ENCODE measurements at regions not wholly inside any gene's neighbourhood (a gene's known extent, or its start where the extent isn't known, plus 50 kb on each side); places are given as distances from the start of the nearest gene placed in this dataset.
"Not testable (repeated sequence)": the region's sequence is repeated elsewhere in the genome, so short reads cannot be mapped to it uniquely, and the experiment has no call there.

DNA sequence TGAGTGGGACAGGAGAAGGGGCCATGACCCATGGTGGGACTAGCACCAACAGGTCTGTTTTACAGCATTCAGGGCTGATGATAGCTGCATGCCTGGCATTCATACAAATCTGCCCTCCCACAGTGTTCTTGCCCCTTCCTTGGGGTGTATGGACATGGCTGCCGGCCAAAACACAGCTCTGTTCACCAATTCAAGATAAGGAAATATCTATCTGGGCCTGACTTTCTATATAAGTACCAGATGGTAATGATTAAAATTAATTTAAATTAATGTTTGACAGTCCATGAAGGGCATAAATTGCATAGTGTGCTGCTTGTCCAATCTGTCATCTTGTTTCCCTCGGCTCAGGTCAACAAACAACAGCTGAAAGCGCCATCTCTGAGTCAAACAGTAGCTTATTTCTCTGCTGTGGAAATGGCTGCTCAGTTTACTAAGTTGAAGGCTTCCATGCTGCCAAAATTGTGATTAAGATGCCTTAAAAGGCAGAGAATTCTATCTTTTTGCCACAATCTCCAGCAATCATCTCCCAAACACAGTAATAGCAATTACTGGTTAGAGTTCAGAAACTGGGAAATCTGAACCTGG, 67.0 kb upstream of the TSPAN7 start:
- ChIA-PET POLR2A (no interaction called here), CTCF (no interaction called here)
- TF ChIP-seq, protein P1, sequence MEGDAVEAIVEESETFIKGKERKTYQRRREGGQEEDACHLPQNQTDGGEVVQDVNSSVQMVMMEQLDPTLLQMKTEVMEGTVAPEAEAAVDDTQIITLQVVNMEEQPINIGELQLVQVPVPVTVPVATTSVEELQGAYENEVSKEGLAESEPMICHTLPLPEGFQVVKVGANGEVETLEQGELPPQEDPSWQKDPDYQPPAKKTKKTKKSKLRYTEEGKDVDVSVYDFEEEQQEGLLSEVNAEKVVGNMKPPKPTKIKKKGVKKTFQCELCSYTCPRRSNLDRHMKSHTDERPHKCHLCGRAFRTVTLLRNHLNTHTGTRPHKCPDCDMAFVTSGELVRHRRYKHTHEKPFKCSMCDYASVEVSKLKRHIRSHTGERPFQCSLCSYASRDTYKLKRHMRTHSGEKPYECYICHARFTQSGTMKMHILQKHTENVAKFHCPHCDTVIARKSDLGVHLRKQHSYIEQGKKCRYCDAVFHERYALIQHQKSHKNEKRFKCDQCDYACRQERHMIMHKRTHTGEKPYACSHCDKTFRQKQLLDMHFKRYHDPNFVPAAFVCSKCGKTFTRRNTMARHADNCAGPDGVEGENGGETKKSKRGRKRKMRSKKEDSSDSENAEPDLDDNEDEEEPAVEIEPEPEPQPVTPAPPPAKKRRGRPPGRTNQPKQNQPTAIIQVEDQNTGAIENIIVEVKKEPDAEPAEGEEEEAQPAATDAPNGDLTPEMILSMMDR (IDR thresholded peaks at IDR 0.05), result no peak
- Mint-ChIP-seq H3K27ac (no peak overlapping the region), H3K27me3 (no peaks in the 10 kb centered on the region), H3K36me3 (ENCODE audit: low read depth) (no peaks in the 10 kb centered on the region), H3K9me3 (no peaks in the 10 kb centered on the region), H3K4me1 (no peaks in the 10 kb centered on the region), H3K4me3 (no peak overlapping the region)
- ATAC-seq (ENCODE audit: low read depth), result no peak
- no peak for DNase-seq
- intact Hi-C loops (cut with micrococcal nuclease), result no loop called here

DNA sequence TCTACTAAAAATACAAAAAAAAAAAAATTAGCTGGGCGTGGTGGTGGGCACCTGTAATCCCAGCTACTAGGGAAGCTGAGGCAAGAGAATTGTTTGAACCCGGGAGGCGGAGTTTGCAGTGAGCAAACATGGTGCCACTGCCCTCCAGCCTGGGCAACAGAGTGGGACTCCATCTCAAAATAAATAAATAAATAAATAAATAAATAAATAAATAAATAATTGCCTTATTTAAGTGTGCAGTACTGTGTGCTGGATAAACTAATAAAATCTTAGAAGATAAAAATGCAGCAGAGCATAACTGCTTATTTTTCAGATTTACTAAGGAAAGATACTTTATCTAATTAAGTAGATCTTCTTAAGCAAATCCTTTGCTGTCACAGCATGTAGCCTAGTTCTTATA, 61.7 kb upstream of the TSPAN7 start:
- H3K4me1 Mint-ChIP-seq; DNase-seq; H3K9me3 Mint-ChIP-seq; POLR2A ChIA-PET; H3K4me3 Mint-ChIP-seq; intact Hi-C loops (cut with micrococcal nuclease); CTCF ChIA-PET; H3K36me3 Mint-ChIP-seq (ENCODE audit: low read depth); ATAC-seq (ENCODE audit: low read depth); H3K27me3 Mint-ChIP-seq; H3K27ac Mint-ChIP-seq: not testable (repeated sequence)

DNA sequence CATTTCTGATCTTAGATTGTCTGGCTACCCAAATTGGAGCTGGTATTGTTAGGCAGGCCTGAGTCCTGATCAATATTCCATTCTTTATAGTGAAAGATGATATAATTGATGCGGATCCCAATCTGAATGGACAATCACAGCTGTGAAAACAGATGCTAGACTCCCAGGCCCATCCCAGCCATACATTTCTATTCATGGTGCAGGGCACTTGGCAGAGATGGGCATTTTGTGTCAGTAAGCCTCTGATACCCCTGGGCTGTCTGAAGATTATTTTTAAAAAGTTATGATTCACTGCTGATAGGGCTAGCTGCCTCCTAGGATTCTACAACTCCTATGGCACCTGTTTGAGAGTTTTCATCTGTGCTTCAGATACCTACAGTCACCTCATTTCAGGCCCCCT, 61.2 kb upstream of the TSPAN7 start:
- peaks cover 9% of the 10 kb centered on the region for H3K9me3 Mint-ChIP-seq
- no peak overlapping the region for H3K27ac Mint-ChIP-seq
- no peak for ATAC-seq (ENCODE audit: low read depth)
- no peaks in the 10 kb centered on the region for H3K36me3 Mint-ChIP-seq (ENCODE audit: low read depth)
- no peaks in the 10 kb centered on the region for H3K27me3 Mint-ChIP-seq
- H3K4me1 Mint-ChIP-seq, result no peaks in the 10 kb centered on the region
- CTCF ChIA-PET, result no interaction called here
- TF ChIP-seq, protein P1 (IDR thresholded peaks at IDR 0.05), result no peak
- intact Hi-C loops (cut with micrococcal nuclease), result no loop called here
- no peak for DNase-seq
- POLR2A ChIA-PET, result no interaction called here
- H3K4me3 Mint-ChIP-seq, result no peak overlapping the region

DNA sequence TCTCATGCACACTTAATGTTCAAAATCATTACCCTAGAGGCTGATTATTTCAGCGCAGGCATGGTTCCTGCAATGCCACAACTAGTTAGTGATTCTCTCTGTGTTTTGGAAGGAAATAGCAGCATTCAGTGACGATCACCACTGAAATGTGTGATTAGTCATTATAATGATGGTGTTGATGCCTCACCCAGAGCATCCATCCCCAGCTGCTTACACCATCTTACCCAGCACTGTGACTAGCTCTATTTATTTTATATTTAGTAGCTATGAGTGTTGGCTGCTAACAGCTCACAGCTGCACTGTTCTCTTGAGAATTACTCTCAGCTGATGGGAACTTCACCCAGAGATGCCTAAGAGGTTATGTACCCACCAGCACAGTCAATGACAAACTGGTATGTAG, 60.5 kb upstream of the TSPAN7 start:
- Mint-ChIP-seq H3K4me1 (no peaks in the 10 kb centered on the region), H3K27ac (no peak overlapping the region)
- intact Hi-C loops (cut with micrococcal nuclease), result no loop called here

DNA sequence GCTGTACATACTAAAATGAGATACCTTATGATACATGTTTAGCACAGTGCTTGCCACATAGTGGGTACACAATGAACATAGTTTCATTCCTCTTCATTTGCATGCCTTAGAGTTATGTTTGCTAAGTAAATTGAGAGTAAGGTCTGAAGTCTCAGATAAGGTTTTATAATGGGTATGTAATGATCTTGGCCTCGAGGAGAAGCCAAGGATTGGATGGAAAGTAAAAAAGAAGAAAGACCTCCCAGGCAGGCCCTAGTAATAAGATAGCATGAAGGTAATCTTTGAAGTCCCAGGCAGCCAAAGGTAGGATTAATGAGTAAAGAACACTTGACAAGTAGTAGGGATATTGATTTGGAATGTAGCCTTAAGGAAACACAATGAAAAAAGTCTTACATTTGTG, 55.8 kb upstream of the TSPAN7 start:
- Mint-ChIP-seq H3K27me3 (no peaks in the 10 kb centered on the region), H3K4me3 (no peak overlapping the region), H3K9me3 (peaks cover 9% of the 10 kb centered on the region), H3K4me1 (no peaks in the 10 kb centered on the region), H3K36me3 (ENCODE audit: low read depth) (no peaks in the 10 kb centered on the region), H3K27ac (no peak overlapping the region)
- DNase-seq (no peak), ATAC-seq (ENCODE audit: low read depth) (no peak)
- ChIA-PET CTCF (no interaction called here), POLR2A (no interaction called here)
- intact Hi-C loops (cut with micrococcal nuclease), result no loop called here
- TF ChIP-seq, protein P1 (IDR thresholded peaks at IDR 0.05), result no peak

More for the DNA sequence above, 60.5 kb upstream of the TSPAN7 start:
- DNase-seq, result no peak
- TF ChIP-seq, protein P1 (IDR thresholded peaks at IDR 0.05), result no peak
- H3K27me3 Mint-ChIP-seq, result no peaks in the 10 kb centered on the region
- POLR2A ChIA-PET, result no interaction called here
- CTCF ChIA-PET, result no interaction called here
- H3K36me3 Mint-ChIP-seq (ENCODE audit: low read depth), result no peaks in the 10 kb centered on the region
- ATAC-seq (ENCODE audit: low read depth), result no peak
- peaks cover 9% of the 10 kb centered on the region for H3K9me3 Mint-ChIP-seq
- no peak overlapping the region for H3K4me3 Mint-ChIP-seq
